Activated B cell treated with CpG ODN at 0.5 μM for 24 hours (primary cell): ENCODE measurements at regions not wholly inside any gene's neighbourhood (a gene's known extent, or its start where the extent isn't known, plus 50 kb on each side); places are given as distances from the start of the nearest gene placed in this dataset.
"Not testable (repeated sequence)": the region's sequence is repeated elsewhere in the genome, so short reads cannot be mapped to it uniquely, and the experiment has no call there.

ENCODE experiments used
- ATAC-seq: fragments of 200-7000 bp; cut with Tn5 transposase; one replicate; pipeline ENCODE4 v1.10.0; 2021; ENCODE audit warnings: low read depth, mild to moderate bottlenecking, moderate library complexity
- CTCF ChIA-PET: fragments of 350-600 bp; sonication (Branson Sonifier 250); formaldehyde crosslinking; loops from one replicate; lab custom pipeline; 2021; ENCODE audit warnings: antibody characterized with exemption; lab: Charles Lee
- POLR2A ChIA-PET: fragments of 350-600 bp; sonication (Branson Sonifier 250); formaldehyde crosslinking; loops from one replicate; lab custom pipeline; 2021; ENCODE audit warnings: antibody characterized with exemption; lab: Charles Lee
- DNase-seq: peaks from one replicate; pipeline ENCODE4 v3.0.0; 2022
- H3K27ac Mint-ChIP-seq: one replicate; pipeline ENCODE4 v1.8.0; 2020; ENCODE audit warnings: mixed read lengths
- H3K27me3 Mint-ChIP-seq: one replicate; pipeline ENCODE4 v1.8.0; 2021; ENCODE audit warnings: mixed read lengths
- H3K36me3 Mint-ChIP-seq: one replicate; pipeline ENCODE4 v1.8.0; 2021; ENCODE audit warnings: low read depth, mixed read lengths
- H3K4me1 Mint-ChIP-seq: one replicate; pipeline ENCODE4 v1.8.0; 2021; ENCODE audit warnings: mixed read lengths
- H3K4me3 Mint-ChIP-seq: one replicate; pipeline ENCODE4 v1.8.0; 2020; ENCODE audit warnings: mild to moderate bottlenecking, mixed read lengths
- H3K9me3 Mint-ChIP-seq: one replicate; pipeline ENCODE4 v1.8.0; 2020; ENCODE audit warnings: mixed read lengths
- intact Hi-C: fragments of 100-400 bp; cut with micrococcal nuclease; formaldehyde crosslinking; loops from one replicate; pipeline ENCODE4 v1.15.1; 2024
- TF ChIP-seq, protein P1 (sequence below): fragments of 200-600 bp; IDR thresholded peaks from one replicate; pipeline ENCODE4 v1.8.0; 2022; ENCODE audit warnings: antibody characterized with exemption, mild to moderate bottlenecking

DNA sequence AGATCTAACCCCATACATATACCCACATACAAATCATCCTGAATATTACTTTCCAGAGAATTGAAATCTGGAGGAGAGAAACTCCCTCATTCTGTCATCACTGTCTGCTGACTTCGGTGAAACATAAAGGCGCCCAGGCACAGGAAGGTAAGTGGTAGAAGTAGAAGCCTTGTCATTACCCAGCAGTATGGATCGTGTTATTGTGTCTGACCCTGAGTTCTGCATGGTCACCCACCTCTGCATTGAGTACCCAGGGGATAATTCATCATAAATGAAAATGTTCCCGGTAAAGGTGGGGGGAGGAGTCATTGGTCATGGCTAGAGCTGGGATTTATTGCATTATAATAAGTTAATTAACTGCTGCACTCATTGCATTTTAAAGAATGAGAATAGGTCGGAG, 342.6 kb upstream of the PKN2 start:
- DNase-seq (no peak), ATAC-seq (no peak)
- Mint-ChIP-seq H3K4me1 (no peaks in the 10 kb centered on the region), H3K36me3 (no peaks in the 10 kb centered on the region), H3K9me3 (peaks cover 3% of the 10 kb centered on the region), H3K27ac (no peak overlapping the region), H3K27me3 (no peaks in the 10 kb centered on the region), H3K4me3 (no peak overlapping the region)
- ChIA-PET POLR2A (no interaction called here), CTCF (no interaction called here)
- intact Hi-C loops, result no loop called here
- TF ChIP-seq, protein P1, sequence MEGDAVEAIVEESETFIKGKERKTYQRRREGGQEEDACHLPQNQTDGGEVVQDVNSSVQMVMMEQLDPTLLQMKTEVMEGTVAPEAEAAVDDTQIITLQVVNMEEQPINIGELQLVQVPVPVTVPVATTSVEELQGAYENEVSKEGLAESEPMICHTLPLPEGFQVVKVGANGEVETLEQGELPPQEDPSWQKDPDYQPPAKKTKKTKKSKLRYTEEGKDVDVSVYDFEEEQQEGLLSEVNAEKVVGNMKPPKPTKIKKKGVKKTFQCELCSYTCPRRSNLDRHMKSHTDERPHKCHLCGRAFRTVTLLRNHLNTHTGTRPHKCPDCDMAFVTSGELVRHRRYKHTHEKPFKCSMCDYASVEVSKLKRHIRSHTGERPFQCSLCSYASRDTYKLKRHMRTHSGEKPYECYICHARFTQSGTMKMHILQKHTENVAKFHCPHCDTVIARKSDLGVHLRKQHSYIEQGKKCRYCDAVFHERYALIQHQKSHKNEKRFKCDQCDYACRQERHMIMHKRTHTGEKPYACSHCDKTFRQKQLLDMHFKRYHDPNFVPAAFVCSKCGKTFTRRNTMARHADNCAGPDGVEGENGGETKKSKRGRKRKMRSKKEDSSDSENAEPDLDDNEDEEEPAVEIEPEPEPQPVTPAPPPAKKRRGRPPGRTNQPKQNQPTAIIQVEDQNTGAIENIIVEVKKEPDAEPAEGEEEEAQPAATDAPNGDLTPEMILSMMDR, result no peak

DNA sequence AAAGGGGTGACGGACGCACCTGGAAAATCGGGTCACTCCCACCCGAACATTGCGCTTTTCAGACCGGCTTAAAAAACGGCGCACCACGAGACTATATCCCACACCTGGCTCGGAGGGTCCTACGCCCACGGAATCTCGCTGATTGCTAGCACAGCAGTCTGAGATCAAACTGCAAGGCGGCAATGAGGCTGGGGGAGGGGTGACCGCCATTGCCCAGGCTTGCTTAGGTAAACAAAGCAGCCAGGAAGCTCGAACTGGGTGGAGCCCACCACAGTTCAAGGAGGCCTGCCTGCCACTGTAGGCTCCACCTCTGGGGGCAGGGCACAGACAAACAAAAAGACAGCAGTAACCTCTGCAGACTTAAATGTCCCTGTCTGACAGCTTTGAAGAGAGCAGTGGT, 342.0 kb upstream of the PKN2 start:
- ATAC-seq, H3K36me3 Mint-ChIP-seq, intact Hi-C loops, H3K4me1 Mint-ChIP-seq, H3K27me3 Mint-ChIP-seq, H3K9me3 Mint-ChIP-seq, H3K4me3 Mint-ChIP-seq, H3K27ac Mint-ChIP-seq, DNase-seq, POLR2A ChIA-PET, CTCF ChIA-PET: not testable (repeated sequence)

DNA sequence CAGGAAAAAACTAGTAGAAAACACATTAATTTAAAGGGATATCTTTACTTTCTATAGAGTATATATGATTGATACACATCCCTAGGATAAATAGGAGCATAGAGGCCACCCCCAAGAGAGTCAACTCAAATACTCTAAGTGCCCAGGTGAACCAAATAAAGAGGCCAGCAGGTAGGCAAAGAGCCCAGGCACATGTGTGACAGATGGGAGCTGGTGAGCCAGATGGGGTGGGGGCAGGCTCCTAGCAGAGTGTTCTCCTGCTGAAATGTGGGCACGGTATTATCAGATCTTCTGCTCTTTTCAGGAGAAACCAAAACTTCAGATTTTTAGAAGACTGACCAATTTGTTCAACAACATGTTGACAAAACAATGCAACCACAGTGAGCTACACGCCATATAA, 333.4 kb upstream of the PKN2 start:
- POLR2A ChIA-PET, result no interaction called here
- Mint-ChIP-seq H3K36me3 (no peaks in the 10 kb centered on the region), H3K4me1 (no peaks in the 10 kb centered on the region), H3K4me3 (no peak overlapping the region), H3K9me3 (no peaks in the 10 kb centered on the region), H3K27ac (no peak overlapping the region), H3K27me3 (peaks cover 2% of the 10 kb centered on the region)
- CTCF ChIA-PET, result no interaction called here
- ATAC-seq, result no peak
- intact Hi-C loops, result no loop called here
- TF ChIP-seq, protein P1, result no peak
- DNase-seq, result no peak

DNA sequence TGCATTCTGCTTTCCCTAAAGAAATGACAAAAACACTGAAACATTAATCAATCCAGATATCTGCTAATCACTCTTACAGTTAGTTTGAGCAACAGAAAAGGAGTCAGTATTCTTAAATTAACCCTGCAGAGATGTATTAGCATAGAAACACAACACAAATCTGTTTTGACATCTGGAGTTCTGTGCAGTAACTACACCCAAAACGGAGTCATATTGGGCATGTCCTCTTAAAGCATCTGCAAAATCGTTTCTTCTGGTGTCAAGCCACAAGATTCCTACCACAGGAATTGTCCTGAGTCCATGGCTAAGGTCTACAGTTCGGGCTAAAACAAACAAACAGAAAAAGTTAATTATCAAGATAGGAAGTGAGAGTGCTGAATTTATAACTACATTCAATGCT, 332.1 kb upstream of the PKN2 start:
- ChIA-PET POLR2A (no interaction called here), CTCF (no interaction called here)
- no peak overlapping the region for H3K27ac Mint-ChIP-seq
- TF ChIP-seq, protein P1, result no peak
- no peaks in the 10 kb centered on the region for H3K36me3 Mint-ChIP-seq
- intact Hi-C loops, result no loop called here
- H3K4me3 Mint-ChIP-seq, result no peak overlapping the region
- ATAC-seq, result no peak
- peaks cover 4% of the 10 kb centered on the region for H3K27me3 Mint-ChIP-seq
- no peaks in the 10 kb centered on the region for H3K4me1 Mint-ChIP-seq
- H3K9me3 Mint-ChIP-seq, result no peaks in the 10 kb centered on the region
- DNase-seq, result no peak

DNA sequence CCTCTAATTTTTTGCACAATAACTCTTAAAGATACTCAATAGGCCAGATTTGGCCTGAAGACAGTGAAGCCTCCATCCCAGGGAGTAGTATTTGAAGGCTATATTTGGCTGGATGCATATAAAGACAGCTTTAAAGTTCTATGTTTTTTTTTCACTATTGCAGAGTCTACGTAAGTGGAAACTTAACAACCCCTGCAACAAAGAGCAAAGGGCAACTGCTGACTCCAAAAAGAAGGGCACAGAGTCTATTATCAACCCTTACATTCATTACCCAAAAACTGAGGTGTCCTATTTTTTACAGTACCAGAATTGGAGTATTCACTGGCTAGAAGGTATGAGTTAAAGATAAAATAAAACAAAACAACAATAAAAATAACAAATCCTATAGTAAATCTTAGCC, 329.8 kb upstream of the PKN2 start:
- POLR2A ChIA-PET, result no interaction called here
- H3K4me3 Mint-ChIP-seq, result no peak overlapping the region
- no peak overlapping the region for H3K27ac Mint-ChIP-seq
- CTCF ChIA-PET, result no interaction called here
- H3K4me1 Mint-ChIP-seq, result no peaks in the 10 kb centered on the region
- H3K27me3 Mint-ChIP-seq, result peaks cover 4% of the 10 kb centered on the region
- intact Hi-C loops, result no loop called here
- TF ChIP-seq, protein P1, result no peak
- DNase-seq (no peak), ATAC-seq (no peak)
- H3K9me3 Mint-ChIP-seq, result no peaks in the 10 kb centered on the region
- H3K36me3 Mint-ChIP-seq, result no peaks in the 10 kb centered on the region

DNA sequence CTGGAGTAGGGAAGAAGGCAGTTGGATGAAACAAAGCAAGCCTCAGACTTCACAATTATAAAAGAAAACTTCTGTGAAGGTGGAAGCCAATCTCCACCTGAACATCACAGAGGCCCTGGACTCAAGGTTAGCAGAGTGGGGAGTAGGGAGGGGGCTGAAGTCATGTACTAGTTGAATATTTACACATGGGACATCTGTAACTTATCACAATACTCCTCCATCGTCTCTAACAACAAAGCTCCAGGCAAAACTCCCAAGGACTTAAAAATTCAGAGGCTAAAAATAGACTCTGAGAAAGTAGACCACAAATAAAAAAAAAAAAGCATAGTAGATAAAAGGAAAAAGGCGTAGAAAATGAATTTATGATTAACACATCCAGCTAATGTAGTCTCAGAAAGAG, 326.3 kb upstream of the PKN2 start:
- ChIA-PET CTCF (no interaction called here), POLR2A (no interaction called here)
- TF ChIP-seq, protein P1, result no peak
- H3K4me3 Mint-ChIP-seq, result no peak overlapping the region
- no peak for DNase-seq
- intact Hi-C loops, result no loop called here
- no peak for ATAC-seq
- H3K27ac Mint-ChIP-seq, result no peak overlapping the region
- H3K9me3 Mint-ChIP-seq, result no peaks in the 10 kb centered on the region
- no peaks in the 10 kb centered on the region for H3K36me3 Mint-ChIP-seq
- H3K4me1 Mint-ChIP-seq, result no peaks in the 10 kb centered on the region
- peaks cover 5% of the 10 kb centered on the region for H3K27me3 Mint-ChIP-seq
